Mammary epithelial cell (primary cell): ENCODE measurements at regions not wholly inside any gene's neighbourhood (a gene's known extent, or its start where the extent isn't known, plus 50 kb on each side); places are given as distances from the start of the nearest gene placed in this dataset.

ENCODE experiments used
- EZH2 ChIP-seq: IDR thresholded peaks from 2 replicates; pipeline ENCODE4 v1.6.1; 2012; ENCODE audit warnings: low read length, inconsistent platforms, borderline replicate concordance
- TF ChIP-seq, protein P1 (sequence below), 2 donors: IDR thresholded peaks in 1 of 2; conservative IDR thresholded peaks in 1 of 2; 2 replicates each; pipeline ENCODE4 v1.5.1; 2011 to 2012; ENCODE audit warnings: inconsistent platforms in 2 of 2, low read length in 2 of 2, mild to moderate bottlenecking in 2 of 2, control low read depth in 1 of 2, low read depth in 1 of 2; ENCODE audit not compliant: insufficient read depth in 1 of 2; ENCODE audit errors: extremely low read depth in 1 of 2

DNA sequence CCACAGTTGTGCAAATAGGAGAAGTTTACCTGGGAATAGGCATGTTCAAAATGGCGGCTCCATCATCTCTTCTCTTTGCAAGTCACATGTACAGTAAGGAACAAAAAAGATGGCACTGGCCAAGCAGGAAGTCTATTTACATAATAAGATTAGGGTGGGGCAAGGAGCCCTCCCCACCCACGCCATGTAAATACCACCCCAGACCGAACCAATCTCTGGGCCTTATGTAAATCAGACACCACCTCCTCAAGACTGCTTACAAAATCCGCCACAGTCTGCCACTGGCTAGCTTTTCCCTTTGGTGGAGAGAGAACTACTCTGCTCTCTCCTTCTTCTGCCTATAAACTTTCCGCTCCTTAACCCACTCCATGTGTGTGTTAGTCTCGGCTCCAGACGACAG, 1496.3 kb downstream of the REEP3 start:
- TF ChIP-seq, protein P1, sequence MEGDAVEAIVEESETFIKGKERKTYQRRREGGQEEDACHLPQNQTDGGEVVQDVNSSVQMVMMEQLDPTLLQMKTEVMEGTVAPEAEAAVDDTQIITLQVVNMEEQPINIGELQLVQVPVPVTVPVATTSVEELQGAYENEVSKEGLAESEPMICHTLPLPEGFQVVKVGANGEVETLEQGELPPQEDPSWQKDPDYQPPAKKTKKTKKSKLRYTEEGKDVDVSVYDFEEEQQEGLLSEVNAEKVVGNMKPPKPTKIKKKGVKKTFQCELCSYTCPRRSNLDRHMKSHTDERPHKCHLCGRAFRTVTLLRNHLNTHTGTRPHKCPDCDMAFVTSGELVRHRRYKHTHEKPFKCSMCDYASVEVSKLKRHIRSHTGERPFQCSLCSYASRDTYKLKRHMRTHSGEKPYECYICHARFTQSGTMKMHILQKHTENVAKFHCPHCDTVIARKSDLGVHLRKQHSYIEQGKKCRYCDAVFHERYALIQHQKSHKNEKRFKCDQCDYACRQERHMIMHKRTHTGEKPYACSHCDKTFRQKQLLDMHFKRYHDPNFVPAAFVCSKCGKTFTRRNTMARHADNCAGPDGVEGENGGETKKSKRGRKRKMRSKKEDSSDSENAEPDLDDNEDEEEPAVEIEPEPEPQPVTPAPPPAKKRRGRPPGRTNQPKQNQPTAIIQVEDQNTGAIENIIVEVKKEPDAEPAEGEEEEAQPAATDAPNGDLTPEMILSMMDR (conservative IDR thresholded peaks at IDR 0.05 in 1 of 2, IDR thresholded peaks at IDR 0.05 in 1 of 2; ENCODE audit: extremely low read depth in 1 of 2, insufficient read depth in 1 of 2, low read depth in 1 of 2, low read length in 2 of 2), result no peak
- TF ChIP-seq EZH2, result no peak
